ENCODE measurements at regions not wholly inside any gene's neighbourhood (a gene's known extent, or its start where the extent isn't known, plus 50 kb on each side); places are given as distances from the start of the nearest gene placed in this dataset.

GRCh38 chr16:54398986-54399385, 112.4 kb upstream of the IRX3 start:
- in situ Hi-C loops (cut with HindIII; ENCODE audit: low pct_unique_long_range_greater_than_20kb, low sequenced_read_pairs), result no loop called here
- DNase-seq (ENCODE audit: low read depth), result no peak

DNA sequence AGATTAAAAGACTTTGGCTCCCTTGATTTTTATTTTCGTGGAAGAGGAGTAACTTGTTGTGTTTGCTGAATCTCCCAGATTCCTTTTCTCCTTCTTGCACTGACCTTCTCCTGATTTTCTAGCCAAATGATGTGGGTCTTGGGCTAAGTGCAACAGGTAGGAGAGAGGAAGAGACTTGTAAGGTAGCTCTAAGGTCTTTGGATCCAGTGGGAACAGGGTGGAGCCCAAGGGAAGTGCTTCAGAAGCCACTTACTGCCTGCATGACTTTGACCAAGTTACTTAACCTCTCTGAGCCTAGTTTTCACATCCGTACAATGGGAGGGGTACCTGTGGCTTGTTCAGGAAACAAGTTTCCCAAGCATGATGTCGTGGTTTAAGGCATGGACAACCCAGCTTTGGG, 111.3 kb upstream of the IRX3 start:
- in situ Hi-C loops (cut with HindIII; ENCODE audit: low pct_unique_long_range_greater_than_20kb, low sequenced_read_pairs), result no loop called here
- no peak for DNase-seq (ENCODE audit: low read depth)

- DNase-seq (ENCODE audit: low read depth), result no peak
- in situ Hi-C loops (cut with HindIII; ENCODE audit: low pct_unique_long_range_greater_than_20kb, low sequenced_read_pairs), result no loop called here
These were observed 110.7 kb upstream of the IRX3 start for GRCh38 chr16:54397190-54397835.

DNA sequence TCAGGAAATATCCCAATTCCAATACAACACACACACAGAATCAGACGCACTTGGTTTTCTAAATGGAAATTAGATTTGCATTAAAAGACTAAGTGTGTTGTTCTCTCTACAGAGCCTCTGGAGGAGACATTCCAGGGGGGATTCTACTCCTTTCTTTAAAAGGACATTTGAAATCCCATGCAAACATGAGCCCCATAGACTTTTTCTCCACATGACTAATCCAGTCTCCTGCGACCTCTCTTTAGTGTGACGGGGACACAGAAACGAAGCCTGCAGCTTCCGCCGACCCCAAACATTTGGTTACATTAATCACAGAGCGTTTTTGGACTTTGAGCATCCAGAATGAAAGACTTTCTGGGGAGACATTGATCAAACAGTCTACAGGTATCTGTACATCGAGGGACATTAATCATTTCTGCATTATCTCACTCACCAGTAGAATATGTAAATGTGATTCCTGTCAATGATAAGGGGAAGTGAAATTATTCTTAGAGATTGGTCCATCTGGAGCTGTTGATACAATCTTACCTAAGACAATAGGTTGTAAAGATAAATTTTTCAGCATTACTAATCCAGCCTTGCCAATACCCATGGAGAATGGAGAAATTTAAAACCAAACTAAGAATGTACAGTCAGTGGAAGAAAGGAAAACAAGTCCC, 103.4 kb upstream of the IRX3 start:
- no peak for DNase-seq (ENCODE audit: low read depth)
- in situ Hi-C loops (cut with HindIII; ENCODE audit: low pct_unique_long_range_greater_than_20kb, low sequenced_read_pairs), result no loop called here

DNA sequence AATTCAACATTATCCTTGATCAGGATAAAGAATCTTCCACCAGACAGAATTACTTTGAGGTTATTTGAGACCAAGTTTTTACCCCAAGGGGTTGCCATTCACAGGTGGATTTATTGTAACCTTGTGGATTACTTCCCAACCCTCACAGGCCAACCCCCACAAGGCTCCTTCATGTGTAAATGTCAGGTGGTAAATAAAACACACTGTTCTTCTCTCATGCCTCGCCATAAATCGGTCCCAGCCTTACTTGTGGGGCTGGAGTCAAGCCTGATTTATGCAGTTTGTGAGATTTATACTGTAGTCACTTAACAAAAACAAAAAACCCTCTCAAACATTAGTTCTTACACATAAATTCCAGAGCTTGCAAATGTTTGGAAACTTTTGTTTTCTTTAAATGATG, 98.6 kb upstream of the IRX3 start:
- in situ Hi-C loops (cut with HindIII; ENCODE audit: low pct_unique_long_range_greater_than_20kb, low sequenced_read_pairs), result no loop called here
- DNase-seq (ENCODE audit: low read depth), result no peak

DNA sequence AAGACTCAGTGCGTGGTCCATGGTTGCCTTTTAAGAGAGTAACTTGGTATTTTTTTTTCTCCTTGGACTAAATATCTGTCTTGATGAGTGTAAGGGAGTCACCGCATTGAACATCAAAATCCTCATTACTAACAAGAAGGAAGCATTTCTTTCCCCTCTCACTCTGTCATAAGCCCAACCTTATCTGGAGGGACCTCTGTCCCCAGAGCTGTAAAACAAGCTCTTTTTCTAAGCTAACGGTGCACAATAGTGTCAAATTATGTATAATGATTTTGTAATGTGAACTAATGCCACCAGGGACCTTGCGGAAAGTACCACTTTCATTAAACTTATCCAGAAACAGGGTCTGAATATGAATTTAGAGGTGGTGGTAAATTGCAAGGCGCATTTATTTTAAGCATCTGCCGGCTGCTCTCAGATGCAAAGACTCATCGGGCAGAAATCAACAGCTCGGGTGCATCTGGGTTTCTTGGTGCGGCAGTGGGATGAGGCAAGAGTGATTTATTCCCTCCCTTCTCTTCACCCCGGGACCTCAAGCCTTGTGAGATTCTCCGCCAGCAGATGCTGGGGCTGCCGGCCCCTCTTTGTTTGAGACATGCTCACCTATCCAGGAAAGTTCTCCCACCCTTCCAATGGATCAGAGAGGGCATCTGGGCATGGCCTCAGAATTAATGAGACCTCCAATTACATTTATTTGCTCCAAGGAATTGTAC, 95.2 kb upstream of the IRX3 start:
- in situ Hi-C loops (cut with HindIII; ENCODE audit: low pct_unique_long_range_greater_than_20kb, low sequenced_read_pairs), result no loop called here
- no peak for DNase-seq (ENCODE audit: low read depth)

DNA sequence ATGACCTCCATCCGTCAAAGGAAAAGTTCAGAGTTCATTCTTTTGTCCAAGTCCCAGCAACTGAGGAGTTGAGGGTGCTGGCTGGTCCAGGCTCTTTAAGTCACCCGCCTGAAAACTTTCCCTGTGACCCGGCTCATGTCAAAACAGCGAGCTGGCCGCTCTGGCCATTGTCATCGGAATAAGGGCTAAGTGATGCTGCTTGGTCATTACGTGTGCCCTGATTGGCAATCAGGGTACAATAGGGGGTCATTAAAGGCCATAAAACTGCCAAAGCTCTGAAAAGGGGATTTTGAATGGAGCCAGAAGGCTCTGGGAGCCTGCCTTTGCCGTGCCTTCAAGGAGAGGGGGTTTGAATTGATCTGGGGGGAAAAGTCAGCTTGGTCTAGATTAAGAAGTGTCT, 88.5 kb upstream of the IRX3 start:
- in situ Hi-C loops (cut with HindIII; ENCODE audit: low pct_unique_long_range_greater_than_20kb, low sequenced_read_pairs), result no loop called here
- no peak for DNase-seq (ENCODE audit: low read depth)

GRCh38 chr16:54373534-54374520, 87.2 kb upstream of the IRX3 start:
- DNase-seq (ENCODE audit: low read depth), result peak; percentile 73
- in situ Hi-C loops (cut with HindIII; ENCODE audit: low pct_unique_long_range_greater_than_20kb, low sequenced_read_pairs), result no loop called here

DNA sequence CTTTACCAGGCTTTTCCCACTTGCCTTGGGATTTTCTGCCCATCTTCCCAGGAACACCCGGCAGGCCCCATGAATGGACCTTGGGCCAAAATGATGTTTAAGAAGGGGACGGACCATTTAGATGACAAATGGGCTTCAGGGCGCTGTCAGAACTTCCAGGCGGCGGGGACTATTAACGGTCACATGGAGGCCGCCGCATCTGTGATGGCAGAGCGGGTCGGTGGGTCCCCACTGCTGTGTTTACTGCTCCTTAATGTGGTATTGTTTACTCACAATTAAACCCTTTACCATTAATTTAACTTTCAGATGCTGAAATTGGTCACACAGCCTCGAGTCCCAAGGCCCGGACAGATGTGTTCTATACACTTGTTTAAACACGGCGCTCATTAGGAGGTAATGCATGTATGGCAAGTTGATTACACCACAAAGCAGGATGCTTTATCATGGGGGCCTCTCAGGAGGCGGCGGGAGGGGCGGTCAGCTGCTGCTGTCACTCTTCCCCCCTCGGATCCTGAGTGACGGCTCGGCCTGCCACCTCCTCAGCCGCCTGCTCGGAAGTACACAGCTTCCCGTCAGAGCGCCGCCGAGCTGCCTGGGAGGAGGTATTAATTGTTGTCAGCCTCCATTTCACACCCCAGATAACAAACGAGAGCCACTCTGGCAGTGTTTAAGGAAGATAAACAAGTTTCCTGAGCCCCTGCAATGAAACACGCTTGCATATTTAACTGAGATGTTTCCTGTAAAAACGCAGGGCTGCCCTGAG, 83.9 kb upstream of the IRX3 start:
- DNase-seq (ENCODE audit: low read depth), result no peak
- in situ Hi-C loops (cut with HindIII; ENCODE audit: low pct_unique_long_range_greater_than_20kb, low sequenced_read_pairs), result no loop called here

- DNase-seq (ENCODE audit: low read depth), result no peak
These were observed 83.3 kb upstream of the IRX3 start for GRCh38 chr16:54369861-54370260.

GRCh38 chr16:54366943-54367342, 80.4 kb upstream of the IRX3 start:
- no peak for DNase-seq (ENCODE audit: low read depth)
- in situ Hi-C loops (cut with HindIII; ENCODE audit: low pct_unique_long_range_greater_than_20kb, low sequenced_read_pairs), result no loop called here

More at GRCh38 chr16:54369861-54370260, 83.3 kb upstream of the IRX3 start:
- in situ Hi-C loops (cut with HindIII; ENCODE audit: low pct_unique_long_range_greater_than_20kb, low sequenced_read_pairs), result no loop called here

DNA sequence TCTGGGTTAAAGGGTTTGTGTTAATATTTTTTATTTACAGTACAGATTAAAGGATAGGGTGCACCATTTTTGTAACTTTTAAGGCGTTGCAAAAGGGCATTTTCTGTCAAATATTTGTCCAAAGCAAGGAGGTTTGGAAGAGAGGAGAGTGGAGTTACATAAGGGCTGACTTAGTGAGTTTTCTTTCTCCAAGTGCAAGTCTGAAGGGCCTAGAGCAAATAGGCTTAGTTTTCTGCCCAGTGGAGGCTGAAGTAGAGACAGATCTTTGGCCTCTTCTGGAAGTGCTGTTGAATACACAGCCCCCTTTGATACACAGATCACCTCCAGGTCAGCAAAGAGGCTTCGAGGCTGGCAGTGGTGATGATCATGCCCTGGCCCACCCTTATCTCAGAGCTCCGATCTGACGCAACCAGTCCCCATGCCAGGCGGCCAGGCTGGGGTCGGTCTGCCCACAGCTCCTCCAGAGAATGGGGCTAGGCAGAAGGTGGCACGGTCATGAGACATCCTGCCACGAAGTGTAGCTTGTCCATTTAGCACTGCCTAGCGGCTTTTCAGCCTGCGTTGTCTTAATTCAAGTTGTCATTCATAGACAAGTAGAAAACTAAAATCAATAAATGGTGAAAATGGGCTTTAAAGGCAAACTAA, 79.5 kb upstream of the IRX3 start:
- in situ Hi-C loops (cut with HindIII; ENCODE audit: low pct_unique_long_range_greater_than_20kb, low sequenced_read_pairs), result no loop called here
- DNase-seq (ENCODE audit: low read depth), result no peak

DNA sequence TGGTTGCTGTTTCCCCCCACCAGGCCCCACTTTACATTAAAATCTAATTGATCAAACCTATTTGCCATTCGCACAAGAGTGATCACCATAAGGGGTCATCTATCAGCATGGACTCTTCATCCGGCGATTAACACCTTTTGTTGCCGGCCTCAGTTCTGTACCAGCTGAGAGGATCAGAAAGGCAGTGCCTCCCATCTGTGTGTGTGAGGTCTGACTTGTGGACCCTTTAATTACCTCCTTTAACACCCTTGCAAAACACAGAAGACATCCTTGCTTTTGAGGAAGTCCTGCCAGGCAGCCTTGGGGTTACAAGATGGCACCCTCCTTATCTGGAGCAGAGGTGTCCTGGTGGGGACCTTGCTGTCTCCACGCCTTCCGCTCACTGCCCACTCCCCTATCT, 77.2 kb upstream of the IRX3 start:
- DNase-seq (ENCODE audit: low read depth), result no peak
- in situ Hi-C loops (cut with HindIII; ENCODE audit: low pct_unique_long_range_greater_than_20kb, low sequenced_read_pairs), result no loop called here

DNA sequence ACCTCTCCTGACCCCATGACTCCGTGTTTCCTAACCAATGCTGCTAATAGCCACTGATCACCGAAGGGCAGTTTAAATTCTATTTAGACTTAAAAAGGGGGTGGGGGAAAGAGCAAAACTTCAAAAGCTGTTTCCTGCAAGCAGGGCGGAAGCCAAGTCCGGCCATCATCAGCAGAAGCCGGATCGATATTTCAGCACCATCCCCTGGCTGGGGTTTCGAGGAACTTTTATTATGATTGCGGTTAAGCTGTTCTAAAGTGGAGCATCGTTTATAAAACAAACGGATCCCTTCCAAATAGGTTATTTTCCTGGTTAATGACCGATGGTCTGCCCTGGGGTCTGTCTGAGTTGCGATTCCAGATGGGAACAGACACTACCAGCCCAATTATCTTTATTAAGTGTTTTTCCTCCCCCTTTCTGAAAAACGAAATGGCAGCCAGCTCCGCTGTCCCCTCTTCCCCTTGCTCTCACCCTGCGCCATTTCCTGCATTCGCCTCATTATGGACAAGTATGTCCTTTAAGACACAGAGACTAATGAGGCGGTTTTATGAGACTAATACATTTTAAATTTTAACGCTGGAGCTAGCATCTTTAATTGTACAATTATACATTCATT, 76.1 kb upstream of the IRX3 start:
- DNase-seq (ENCODE audit: low read depth), result no peak
- in situ Hi-C loops (cut with HindIII; ENCODE audit: low pct_unique_long_range_greater_than_20kb, low sequenced_read_pairs), result no loop called here

GRCh38 chr16:54361246-54361645, 74.7 kb upstream of the IRX3 start:
- DNase-seq (ENCODE audit: low read depth), result no peak
- in situ Hi-C loops (cut with HindIII; ENCODE audit: low pct_unique_long_range_greater_than_20kb, low sequenced_read_pairs), result no loop called here

DNA sequence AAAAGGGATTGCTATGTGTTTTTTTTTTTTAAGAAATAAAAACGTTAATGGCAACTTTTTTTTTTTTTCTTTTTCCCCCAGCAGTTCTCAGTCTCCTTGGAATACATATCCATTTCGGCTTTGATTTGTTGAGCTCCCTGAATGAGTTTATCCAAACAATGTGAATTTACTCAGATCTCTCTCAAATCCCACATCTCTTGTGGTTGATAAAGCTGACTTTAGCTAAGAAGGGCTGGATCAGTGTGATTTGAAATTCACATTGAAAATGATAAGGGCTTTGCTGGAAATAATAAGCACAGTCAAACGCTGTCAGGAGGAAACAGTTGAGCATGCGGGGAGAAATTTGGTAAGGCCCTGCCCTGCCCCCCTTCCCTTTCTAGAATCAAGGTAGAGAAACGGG, 74.1 kb upstream of the IRX3 start:
- no peak for DNase-seq (ENCODE audit: low read depth)
- in situ Hi-C loops (cut with HindIII; ENCODE audit: low pct_unique_long_range_greater_than_20kb, low sequenced_read_pairs), result no loop called here

DNA sequence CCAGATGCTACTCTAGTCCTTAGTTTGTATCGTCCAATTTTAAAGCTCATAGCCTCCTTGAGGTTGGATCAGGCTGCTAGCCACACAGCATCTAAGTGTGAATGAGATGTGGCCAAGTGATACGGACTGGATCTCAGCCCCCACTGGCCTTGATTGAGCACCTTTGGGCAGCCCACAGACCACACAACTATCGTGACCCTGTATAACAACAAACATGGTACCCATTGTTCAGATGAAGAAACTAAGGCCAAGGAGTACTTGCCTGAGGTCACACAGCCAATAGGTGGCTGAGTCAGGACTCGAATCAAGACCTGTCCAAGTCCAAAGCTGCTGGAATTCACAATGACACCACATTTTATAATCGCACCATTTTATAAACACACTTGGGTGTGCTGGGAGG, 73.0 kb upstream of the IRX3 start:
- DNase-seq (ENCODE audit: low read depth), result no peak
- in situ Hi-C loops (cut with HindIII; ENCODE audit: low pct_unique_long_range_greater_than_20kb, low sequenced_read_pairs), result no loop called here

All from Caki2 (cell line).